ENCODE measurements at regions not wholly inside any gene's neighbourhood (a gene's known extent, or its start where the extent isn't known, plus 50 kb on each side); places are given as distances from the start of the nearest gene placed in this dataset.

GRCh38 chr3:10582733-10583132 lies 77.3 kb upstream of the ATP2B2 start:
- no peak for DNase-seq (ENCODE audit: low spot score)
- intact Hi-C loops (cut with DNase I) = no loop called here

GRCh38 chr3:10583798-10584708 lies 78.7 kb upstream of the ATP2B2 start:
- no peak for DNase-seq (ENCODE audit: low spot score)
- intact Hi-C loops (cut with DNase I) = no loop called here

GRCh38 chr3:10585945-10586344 lies 80.6 kb upstream of the ATP2B2 start:
- intact Hi-C loops (cut with DNase I) = no loop called here
- no peak for DNase-seq (ENCODE audit: low spot score)

- no peak for DNase-seq (ENCODE audit: low spot score)
- intact Hi-C loops (cut with DNase I) = no loop called here
Observed at GRCh38 chr3:10594915-10595314, 89.5 kb upstream of the ATP2B2 start.

- intact Hi-C loops (cut with DNase I) = no loop called here
- no peak for DNase-seq (ENCODE audit: low spot score)
Observed at GRCh38 chr3:10596746-10597448, 91.5 kb upstream of the ATP2B2 start.

- no peak for DNase-seq (ENCODE audit: low spot score)
- intact Hi-C loops (cut with DNase I) = no loop called here
Observed at GRCh38 chr3:10597733-10598132, 92.3 kb upstream of the ATP2B2 start.

- no peak for DNase-seq (ENCODE audit: low spot score)
- intact Hi-C loops (cut with DNase I) = no loop called here
Observed at GRCh38 chr3:10599017-10599416, 93.6 kb upstream of the ATP2B2 start.

GRCh38 chr3:10599444-10599843 lies 94.1 kb upstream of the ATP2B2 start:
- intact Hi-C loops (cut with DNase I) = no loop called here
- DNase-seq (ENCODE audit: low spot score) = no peak

- intact Hi-C loops (cut with DNase I) = no loop called here
Observed at GRCh38 chr3:10600296-10600714, 94.9 kb upstream of the ATP2B2 start.

GRCh38 chr3:10600726-10601125 lies 95.3 kb upstream of the ATP2B2 start:
- intact Hi-C loops (cut with DNase I) = no loop called here
- DNase-seq (ENCODE audit: low spot score) = no peak

More at GRCh38 chr3:10600296-10600714, 94.9 kb upstream of the ATP2B2 start:
- DNase-seq (ENCODE audit: low spot score) = no peak

- intact Hi-C loops (cut with DNase I) = no loop called here
- DNase-seq (ENCODE audit: low spot score) = no peak
Observed at GRCh38 chr3:10601151-10601856, 95.9 kb upstream of the ATP2B2 start.

GRCh38 chr3:10601857-10602230 lies 96.5 kb upstream of the ATP2B2 start:
- DNase-seq (ENCODE audit: low spot score) = no peak
- intact Hi-C loops (cut with DNase I) = no loop called here

GRCh38 chr3:10602271-10602670 lies 96.9 kb upstream of the ATP2B2 start:
- intact Hi-C loops (cut with DNase I) = no loop called here
- no peak for DNase-seq (ENCODE audit: low spot score)

GRCh38 chr3:10602769-10603768 lies 97.7 kb upstream of the ATP2B2 start:
- no peak for DNase-seq (ENCODE audit: low spot score)
- intact Hi-C loops (cut with DNase I) = no loop called here

- intact Hi-C loops (cut with DNase I) = no loop called here
- DNase-seq (ENCODE audit: low spot score) = no peak
Observed at GRCh38 chr3:10609134-10609533, 103.7 kb upstream of the ATP2B2 start.

GRCh38 chr3:10614168-10614567 lies 108.8 kb upstream of the ATP2B2 start:
- no peak for DNase-seq (ENCODE audit: low spot score)
- intact Hi-C loops (cut with DNase I) = no loop called here

- intact Hi-C loops (cut with DNase I) = no loop called here
- no peak for DNase-seq (ENCODE audit: low spot score)
Observed at GRCh38 chr3:10615715-10616114, 110.3 kb upstream of the ATP2B2 start.

GRCh38 chr3:10616321-10616720 lies 110.9 kb upstream of the ATP2B2 start:
- no peak for DNase-seq (ENCODE audit: low spot score)
- intact Hi-C loops (cut with DNase I) = no loop called here

Measured in cardiac septum (tissue), 1 donor.